ENCODE measurements at regions not wholly inside any gene's neighbourhood (a gene's known extent, or its start where the extent isn't known, plus 50 kb on each side); places are given as distances from the start of the nearest gene placed in this dataset.

- Histone ChIP-seq H3K36me3 (ENCODE audit: control insufficient read depth in 2 of 3, insufficient read depth in 3 of 3, low read length in 3 of 3) (no peaks in the 10 kb centered on the region), H3K9me3 (ENCODE audit: control insufficient read depth in 2 of 3, insufficient read depth in 1 of 3, low read length in 3 of 3) (no peaks in the 10 kb centered on the region), H3K27me3 (ENCODE audit: control insufficient read depth, insufficient read depth, low read length) (no peaks in the 10 kb centered on the region), H3K4me3 (ENCODE audit: low read length in 3 of 3) (no peak overlapping the region), H3K27ac (ENCODE audit: low read depth in 2 of 2, low read length in 2 of 2) (no peak overlapping the region), H3K9ac (ENCODE audit: low read length in 3 of 3) (no peak overlapping the region), H3K4me1 (ENCODE audit: control insufficient read depth in 2 of 3, insufficient read depth in 2 of 3, low read depth in 1 of 3, low read length in 3 of 3) (no peaks in the 10 kb centered on the region)
- no peak for FAIRE-seq
- TF ChIP-seq, protein P1, sequence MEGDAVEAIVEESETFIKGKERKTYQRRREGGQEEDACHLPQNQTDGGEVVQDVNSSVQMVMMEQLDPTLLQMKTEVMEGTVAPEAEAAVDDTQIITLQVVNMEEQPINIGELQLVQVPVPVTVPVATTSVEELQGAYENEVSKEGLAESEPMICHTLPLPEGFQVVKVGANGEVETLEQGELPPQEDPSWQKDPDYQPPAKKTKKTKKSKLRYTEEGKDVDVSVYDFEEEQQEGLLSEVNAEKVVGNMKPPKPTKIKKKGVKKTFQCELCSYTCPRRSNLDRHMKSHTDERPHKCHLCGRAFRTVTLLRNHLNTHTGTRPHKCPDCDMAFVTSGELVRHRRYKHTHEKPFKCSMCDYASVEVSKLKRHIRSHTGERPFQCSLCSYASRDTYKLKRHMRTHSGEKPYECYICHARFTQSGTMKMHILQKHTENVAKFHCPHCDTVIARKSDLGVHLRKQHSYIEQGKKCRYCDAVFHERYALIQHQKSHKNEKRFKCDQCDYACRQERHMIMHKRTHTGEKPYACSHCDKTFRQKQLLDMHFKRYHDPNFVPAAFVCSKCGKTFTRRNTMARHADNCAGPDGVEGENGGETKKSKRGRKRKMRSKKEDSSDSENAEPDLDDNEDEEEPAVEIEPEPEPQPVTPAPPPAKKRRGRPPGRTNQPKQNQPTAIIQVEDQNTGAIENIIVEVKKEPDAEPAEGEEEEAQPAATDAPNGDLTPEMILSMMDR (IDR thresholded peaks at IDR 0.05; ENCODE audit: borderline replicate concordance, extremely low read depth, insufficient read depth): no peak
- intact Hi-C loops (cut with DNase I): no loop called here
- no peak for DNase-seq
Observed at GRCh38 chr6:11291582-11291981, 59.1 kb upstream of the NEDD9 start.

GRCh38 chr6:11290027-11290426 is 57.6 kb upstream of the NEDD9 start:
- Histone ChIP-seq H3K4me3 (ENCODE audit: low read length in 3 of 3) (no peak overlapping the region), H3K9ac (ENCODE audit: low read length in 3 of 3) (no peak overlapping the region), H3K27ac (ENCODE audit: low read depth in 2 of 2, low read length in 2 of 2) (no peak overlapping the region), H3K27me3 (ENCODE audit: control insufficient read depth, insufficient read depth, low read length) (no peaks in the 10 kb centered on the region), H3K36me3 (ENCODE audit: control insufficient read depth in 2 of 3, insufficient read depth in 3 of 3, low read length in 3 of 3) (no peaks in the 10 kb centered on the region), H3K9me3 (ENCODE audit: control insufficient read depth in 2 of 3, insufficient read depth in 1 of 3, low read length in 3 of 3) (no peaks in the 10 kb centered on the region), H3K4me1 (ENCODE audit: control insufficient read depth in 2 of 3, insufficient read depth in 2 of 3, low read depth in 1 of 3, low read length in 3 of 3) (no peaks in the 10 kb centered on the region)
- TF ChIP-seq, protein P1 (IDR thresholded peaks at IDR 0.05; ENCODE audit: borderline replicate concordance, extremely low read depth, insufficient read depth): no peak
- no peak for FAIRE-seq
- no peak for DNase-seq
- intact Hi-C loops (cut with DNase I): no loop called here

- Histone ChIP-seq H3K4me1 (ENCODE audit: control insufficient read depth in 2 of 3, insufficient read depth in 2 of 3, low read depth in 1 of 3, low read length in 3 of 3) (no peaks in the 10 kb centered on the region), H3K36me3 (ENCODE audit: control insufficient read depth in 2 of 3, insufficient read depth in 3 of 3, low read length in 3 of 3) (no peaks in the 10 kb centered on the region), H3K9me3 (ENCODE audit: control insufficient read depth in 2 of 3, insufficient read depth in 1 of 3, low read length in 3 of 3) (no peaks in the 10 kb centered on the region), H3K9ac (ENCODE audit: low read length in 3 of 3) (no peak overlapping the region), H3K27me3 (ENCODE audit: control insufficient read depth, insufficient read depth, low read length) (no peaks in the 10 kb centered on the region), H3K27ac (ENCODE audit: low read depth in 2 of 2, low read length in 2 of 2) (no peak overlapping the region), H3K4me3 (ENCODE audit: low read length in 3 of 3) (no peak overlapping the region)
- no peak for DNase-seq
- intact Hi-C loops (cut with DNase I): no loop called here
- TF ChIP-seq, protein P1 (IDR thresholded peaks at IDR 0.05; ENCODE audit: borderline replicate concordance, extremely low read depth, insufficient read depth): no peak
- no peak for FAIRE-seq
Observed at GRCh38 chr6:11288065-11288464, 55.6 kb upstream of the NEDD9 start.

GRCh38 chr6:11284996-11285395 is 52.5 kb upstream of the NEDD9 start:
- TF ChIP-seq, protein P1 (IDR thresholded peaks at IDR 0.05; ENCODE audit: borderline replicate concordance, extremely low read depth, insufficient read depth): no peak
- H3K4me3 ChIP-seq (ENCODE audit: low read length in 3 of 3): no peak overlapping the region
- H3K4me1 ChIP-seq (ENCODE audit: control insufficient read depth in 2 of 3, insufficient read depth in 2 of 3, low read depth in 1 of 3, low read length in 3 of 3): no peaks in the 10 kb centered on the region
- intact Hi-C loops (cut with DNase I): no loop called here
- no peak overlapping the region for H3K27ac ChIP-seq (ENCODE audit: low read depth in 2 of 2, low read length in 2 of 2)
- no peaks in the 10 kb centered on the region for H3K9me3 ChIP-seq (ENCODE audit: control insufficient read depth in 2 of 3, insufficient read depth in 1 of 3, low read length in 3 of 3)
- no peak for FAIRE-seq
- no peak overlapping the region for H3K9ac ChIP-seq (ENCODE audit: low read length in 3 of 3)
- no peaks in the 10 kb centered on the region for H3K27me3 ChIP-seq (ENCODE audit: control insufficient read depth, insufficient read depth, low read length)
- no peak for DNase-seq
- no peaks in the 10 kb centered on the region for H3K36me3 ChIP-seq (ENCODE audit: control insufficient read depth in 2 of 3, insufficient read depth in 3 of 3, low read length in 3 of 3)

Data from kidney (tissue), 13 donors.